Ovary (tissue), 7 donors: ENCODE measurements at regions not wholly inside any gene's neighbourhood (a gene's known extent, or its start where the extent isn't known, plus 50 kb on each side); places are given as distances from the start of the nearest gene placed in this dataset.

ENCODE experiments used
- DNase-seq, 5 donors: peaks; one replicate each; pipeline ENCODE4 v3.0.0-alpha.2; 2019 to 2020
- H3K27ac ChIP-seq, 2 donors: fragments of 200-600 bp; one replicate each; pipeline versions ENCODE4 v1.5.1 to v1.8.0; 2019 to 2022
- H3K27me3 ChIP-seq: fragments of 200-600 bp; one replicate; pipeline ENCODE4 v1.8.0; 2022
- H3K36me3 ChIP-seq: fragments of 200-600 bp; sonication (generic); one replicate; pipeline ENCODE4 v1.5.1; 2019
- H3K4me1 ChIP-seq: one replicate; pipeline ENCODE4 v1.8.1; 2013; ENCODE audit warnings: mild to moderate bottlenecking, moderate library complexity; ENCODE audit not compliant: insufficient read depth
- H3K4me3 ChIP-seq: fragments of 200-600 bp; sonication (generic); one replicate; pipeline ENCODE4 v1.5.1; 2017
- H3K9me3 ChIP-seq, 2 donors: fragments of 200-600 bp in 1 of 2; sonication (generic) in 1 of 2; one replicate each; pipeline versions ENCODE4 v1.5.1 to v1.8.1; 2013 to 2019; ENCODE audit warnings: mild to moderate bottlenecking in 1 of 2, moderate library complexity in 1 of 2
- EP300 ChIP-seq: sonication (generic); formaldehyde crosslinking; IDR thresholded peaks from one replicate; pipeline ENCODE4 v1.6.1; 2017; ENCODE audit warnings: antibody characterized with exemption
- POLR2A ChIP-seq: fragments of 450-650 bp; IDR thresholded peaks from one replicate; pipeline ENCODE4 v1.6.1; 2017; ENCODE audit warnings: antibody characterized with exemption, mild to moderate bottlenecking, moderate library complexity
- WGBS, 3 donors: extraction: QIAGEN DNeasy Blood & Tissue Kit in 1 of 3; methylation state at CpG; one replicate each; pipeline versions ENCODE4 v1.1.5 to v1.1.7; 2013 to 2017; 5-methylcytosine and 5-hydroxymethylcytosine counted together
- intact Hi-C, 4 donors: fragments of 100-400 bp; cut with DNase I; formaldehyde crosslinking; loops; one replicate each; pipeline versions ENCODE4 v1.11.0 to v1.15.1; 2022 to 2023
- TF ChIP-seq, protein P1 (sequence below), 3 donors: fragments of 450-650 bp in 2 of 3; fragments of 200-600 bp in 1 of 3; IDR thresholded peaks; one replicate each; pipeline versions ENCODE4 v1.5.1 to v1.8.0; 2016 to 2022; ENCODE audit warnings: antibody characterized with exemption in 3 of 3, mild to moderate bottlenecking in 1 of 3
- donor health status: DM: no; HTN: no; CAD: no; lungs with moderate emphysema.
- donor health status: DM: no; HTN: no; CAD: no.
- donor health status: Bipolar disorder and iron deficiency.
- donor health status: DM: no; HTN: no; CAD: no.
- donor health status: DM: yes; HTN: yes; CAD: no.

DNA sequence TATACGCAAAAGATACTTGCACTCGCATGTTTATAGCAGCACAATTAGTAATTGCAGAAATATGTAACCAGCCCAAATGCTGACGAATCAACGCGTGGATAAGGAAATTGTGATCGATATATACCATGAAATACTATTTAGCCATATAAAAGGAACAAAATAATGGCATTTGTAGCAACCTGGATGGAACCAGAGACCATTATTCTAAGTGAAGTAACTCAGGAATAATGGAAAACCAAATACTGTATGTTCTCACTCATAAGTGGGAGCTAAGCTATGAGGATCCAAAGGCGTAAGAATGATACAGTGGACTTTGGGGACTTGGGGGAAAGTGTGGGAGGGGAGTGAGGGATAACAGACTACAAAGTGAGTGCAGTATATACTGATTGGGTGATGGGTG, 1008.0 kb upstream of the CRIM1 start:
- DNase-seq: no peak
- no peaks in the 10 kb centered on the region for H3K4me1 ChIP-seq
- no peak overlapping the region for H3K4me3 ChIP-seq
- no peak for TF ChIP-seq EP300
- TF ChIP-seq, protein P1, sequence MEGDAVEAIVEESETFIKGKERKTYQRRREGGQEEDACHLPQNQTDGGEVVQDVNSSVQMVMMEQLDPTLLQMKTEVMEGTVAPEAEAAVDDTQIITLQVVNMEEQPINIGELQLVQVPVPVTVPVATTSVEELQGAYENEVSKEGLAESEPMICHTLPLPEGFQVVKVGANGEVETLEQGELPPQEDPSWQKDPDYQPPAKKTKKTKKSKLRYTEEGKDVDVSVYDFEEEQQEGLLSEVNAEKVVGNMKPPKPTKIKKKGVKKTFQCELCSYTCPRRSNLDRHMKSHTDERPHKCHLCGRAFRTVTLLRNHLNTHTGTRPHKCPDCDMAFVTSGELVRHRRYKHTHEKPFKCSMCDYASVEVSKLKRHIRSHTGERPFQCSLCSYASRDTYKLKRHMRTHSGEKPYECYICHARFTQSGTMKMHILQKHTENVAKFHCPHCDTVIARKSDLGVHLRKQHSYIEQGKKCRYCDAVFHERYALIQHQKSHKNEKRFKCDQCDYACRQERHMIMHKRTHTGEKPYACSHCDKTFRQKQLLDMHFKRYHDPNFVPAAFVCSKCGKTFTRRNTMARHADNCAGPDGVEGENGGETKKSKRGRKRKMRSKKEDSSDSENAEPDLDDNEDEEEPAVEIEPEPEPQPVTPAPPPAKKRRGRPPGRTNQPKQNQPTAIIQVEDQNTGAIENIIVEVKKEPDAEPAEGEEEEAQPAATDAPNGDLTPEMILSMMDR (IDR thresholded peaks at IDR 0.05): no peak
- TF ChIP-seq POLR2A: no peak
- no peaks in the 10 kb centered on the region for H3K36me3 ChIP-seq
- intact Hi-C loops: no loop called here
- no peaks in the 10 kb centered on the region for H3K9me3 ChIP-seq
- WGBS, 3 donors: 86 to 95% (median 89%) methylated on average over 7 of the region's 7 CpGs
- no peak overlapping the region for H3K27ac ChIP-seq
- H3K27me3 ChIP-seq: no peaks in the 10 kb centered on the region

DNA sequence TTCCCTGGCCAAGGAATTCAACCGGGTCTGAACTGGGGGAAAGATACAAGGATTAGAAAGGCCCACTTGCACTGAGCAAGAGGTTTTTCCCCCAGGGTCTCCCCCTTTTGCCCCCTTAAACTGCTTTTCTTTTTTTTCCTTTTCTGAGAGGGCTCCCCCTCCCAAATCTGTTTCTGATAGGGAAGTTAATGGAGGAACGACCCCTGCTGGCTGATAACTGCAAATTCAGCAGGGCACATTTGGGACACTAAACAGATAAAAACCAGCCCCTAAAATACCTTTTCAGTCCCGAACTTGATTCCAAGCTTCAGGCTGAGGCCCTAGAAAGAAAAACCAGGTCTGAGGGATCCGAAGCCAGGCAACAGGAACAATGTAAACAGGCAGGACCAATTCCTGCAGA, 1012.4 kb upstream of the CRIM1 start:
- intact Hi-C loops: no loop called here
- Histone ChIP-seq H3K36me3 (no peaks in the 10 kb centered on the region), H3K4me1 (no peaks in the 10 kb centered on the region), H3K27ac (no peak overlapping the region), H3K4me3 (no peak overlapping the region), H3K9me3 (no peaks in the 10 kb centered on the region), H3K27me3 (no peaks in the 10 kb centered on the region)
- no peak for DNase-seq
- TF ChIP-seq EP300 (no peak), POLR2A (no peak)
- TF ChIP-seq, protein P1 (IDR thresholded peaks at IDR 0.05): no peak
- 69 to 73% (median 72%) methylated on average over 4 of the region's 4 CpGs for WGBS, 3 donors

DNA sequence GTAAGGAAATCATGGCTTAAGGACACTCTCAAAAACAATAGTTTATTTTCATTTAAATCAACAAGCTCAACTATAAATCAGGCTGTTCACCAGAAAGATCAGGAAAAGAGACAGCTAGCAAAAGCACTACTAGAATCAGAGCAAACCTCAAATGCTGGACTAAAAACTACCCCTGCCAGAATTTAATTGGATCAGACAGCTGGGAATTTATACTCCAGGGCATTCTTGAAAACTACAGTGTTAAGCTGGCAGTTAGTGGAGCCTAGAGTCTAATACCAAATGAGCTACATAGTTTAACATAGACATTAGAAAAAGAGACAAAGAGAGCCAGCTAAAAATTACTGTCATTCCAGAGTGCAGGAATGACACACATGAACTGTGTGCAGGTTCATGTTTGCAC, 1016.4 kb upstream of the CRIM1 start:
- Histone ChIP-seq H3K27me3 (no peaks in the 10 kb centered on the region), H3K27ac (no peak overlapping the region), H3K36me3 (no peaks in the 10 kb centered on the region), H3K4me1 (no peaks in the 10 kb centered on the region), H3K4me3 (no peak overlapping the region), H3K9me3 (no peaks in the 10 kb centered on the region)
- DNase-seq: no peak
- intact Hi-C loops: no loop called here
- no peak for TF ChIP-seq POLR2A
- TF ChIP-seq, protein P1 (IDR thresholded peaks at IDR 0.05): no peak
- TF ChIP-seq EP300: no peak

DNA sequence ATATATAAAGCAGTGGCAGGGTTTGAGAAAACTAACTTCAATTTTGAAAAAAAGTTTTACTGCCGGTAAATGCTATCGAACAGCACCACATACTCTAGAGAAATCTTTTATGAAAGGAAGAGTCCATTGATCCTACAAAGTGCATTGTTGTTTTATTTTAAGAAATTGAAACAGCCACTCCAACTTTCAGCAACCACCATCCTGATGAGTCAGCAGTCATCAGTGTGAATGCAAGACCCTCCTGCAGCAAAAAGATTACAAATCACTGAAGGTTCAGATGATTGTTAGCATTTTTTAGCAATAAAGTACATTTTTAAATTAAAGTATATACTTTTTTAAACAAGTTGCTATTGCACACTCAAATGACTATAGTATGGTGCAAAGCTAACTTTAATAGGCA, 1017.7 kb upstream of the CRIM1 start:
- H3K27me3 ChIP-seq: no peaks in the 10 kb centered on the region
- no peak overlapping the region for H3K27ac ChIP-seq
- DNase-seq: no peak
- H3K9me3 ChIP-seq: no peaks in the 10 kb centered on the region
- TF ChIP-seq POLR2A (no peak), EP300 (no peak)
- TF ChIP-seq, protein P1 (IDR thresholded peaks at IDR 0.05): no peak
- WGBS, 3 donors: 94 to 96% (median 94%) methylated on average over 2 of the region's 2 CpGs
- no peak overlapping the region for H3K4me3 ChIP-seq
- intact Hi-C loops: no loop called here
- H3K36me3 ChIP-seq: no peaks in the 10 kb centered on the region
- H3K4me1 ChIP-seq: no peaks in the 10 kb centered on the region

DNA sequence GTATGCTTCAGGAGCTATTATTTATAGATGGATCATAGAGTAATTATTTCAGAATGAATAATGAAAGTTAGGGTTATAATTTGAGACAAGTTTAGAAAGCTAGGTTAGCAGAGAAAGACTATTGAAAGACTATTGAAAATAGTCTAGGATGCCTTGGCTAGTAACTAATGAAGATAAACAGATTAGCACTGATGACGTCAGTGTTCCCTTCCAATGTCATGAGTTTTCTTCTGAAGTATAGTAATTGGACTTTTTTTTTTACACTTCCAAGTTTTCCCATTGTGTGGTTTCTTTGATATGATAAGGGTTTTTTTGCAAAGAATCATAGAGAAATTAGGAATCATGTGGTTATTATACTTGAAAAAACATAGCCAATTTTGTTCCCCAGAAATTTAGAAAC, 1041.5 kb upstream of the CRIM1 start:
- no peak for DNase-seq
- Histone ChIP-seq H3K4me3 (no peak overlapping the region), H3K27me3 (no peaks in the 10 kb centered on the region), H3K36me3 (no peaks in the 10 kb centered on the region), H3K27ac (no peak overlapping the region), H3K9me3 (no peaks in the 10 kb centered on the region), H3K4me1 (no peaks in the 10 kb centered on the region)
- intact Hi-C loops: no loop called here
- TF ChIP-seq, protein P1 (IDR thresholded peaks at IDR 0.05): no peak
- no peak for TF ChIP-seq EP300
- TF ChIP-seq POLR2A: no peak
- 47 to 57% (median 52%) methylated on average over 1 of the region's 1 CpG for WGBS, 3 donors
